Stimulated activated CD8-positive, alpha-beta memory T cell treated with anti-CD3 and anti-CD28 coated beads, Interleukin-15, amount 100 ng/mL, for 48 hours (primary cell): ENCODE measurements at regions not wholly inside any gene's neighbourhood (a gene's known extent, or its start where the extent isn't known, plus 50 kb on each side); places are given as distances from the start of the nearest gene placed in this dataset.

Experiments
- DNase-seq, 2 donors: peaks; one replicate each; pipeline ENCODE4 v3.0.0-alpha.2; 2020; ENCODE audit warnings: low read depth in 2 of 2

- DNase-seq = no peak
Measured at GRCh38 chrX:45747905-45748304, 547.2 kb upstream of the DIPK2B start.

DNA sequence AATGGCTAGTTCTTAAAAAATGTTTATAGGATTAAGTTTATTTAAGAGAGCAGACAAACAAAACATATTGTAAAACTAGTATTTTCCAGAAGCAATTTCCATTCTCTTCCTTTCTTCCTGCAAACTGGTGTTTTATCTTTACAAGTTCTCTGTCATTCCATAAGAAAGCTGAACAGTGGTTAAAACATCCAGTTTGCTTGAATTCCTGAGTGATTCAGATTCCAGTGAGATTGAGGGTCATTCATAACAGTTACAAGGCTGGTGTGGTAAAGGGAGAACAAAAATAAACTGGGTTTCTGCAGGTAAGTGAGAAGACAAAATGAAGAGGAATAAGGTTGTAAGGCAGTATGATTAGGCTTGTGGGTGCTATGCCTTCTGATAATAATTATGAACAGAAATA lies 544.8 kb upstream of the DIPK2B start:
- no peak for DNase-seq

GRCh38 chrX:45743906-45744625 lies 543.4 kb upstream of the DIPK2B start:
- DNase-seq = no peak

GRCh38 chrX:45743081-45743533 lies 542.4 kb upstream of the DIPK2B start:
- no peak for DNase-seq

DNA sequence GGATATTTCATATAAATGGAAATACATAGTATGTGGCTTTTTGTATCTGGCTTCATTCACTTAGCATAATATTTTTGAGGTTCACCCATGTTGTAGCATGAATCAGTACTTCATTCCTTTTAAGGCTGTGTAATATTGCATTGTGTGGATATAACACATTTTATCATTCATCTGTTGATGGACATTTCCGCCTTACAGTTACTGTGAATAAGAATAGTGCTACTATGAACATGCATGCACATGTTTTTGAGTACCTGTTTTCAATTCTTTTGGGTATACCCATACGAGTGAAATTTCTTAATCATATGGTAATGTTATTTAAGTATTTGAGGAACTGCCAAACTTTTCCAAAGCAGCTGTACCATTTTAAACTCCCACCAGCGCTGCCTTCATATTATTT lies 539.6 kb upstream of the DIPK2B start:
- DNase-seq = no peak

DNA sequence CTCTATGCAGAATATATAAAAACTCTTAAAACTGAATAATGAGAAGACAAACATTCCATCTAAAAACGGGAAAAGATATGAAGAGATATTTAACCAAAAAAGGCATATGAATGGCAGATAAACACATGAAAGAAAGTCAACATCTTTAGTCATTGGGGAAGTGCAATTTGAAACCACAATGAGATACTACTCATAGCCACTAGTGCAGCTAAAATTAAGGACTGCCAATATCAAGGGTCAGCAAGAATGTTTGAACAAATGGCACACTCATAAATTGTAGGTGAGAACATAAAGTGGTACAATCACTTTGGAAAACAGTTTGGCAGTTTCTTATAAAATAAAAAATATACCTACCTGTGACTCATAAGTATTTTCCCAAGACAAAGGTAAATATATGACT lies 534.9 kb upstream of the DIPK2B start:
- no peak for DNase-seq

- no peak for DNase-seq
Measured at GRCh38 chrX:45731448-45731847, 530.8 kb upstream of the DIPK2B start.

- DNase-seq = no peak
Measured at GRCh38 chrX:45727761-45728160, 527.1 kb upstream of the DIPK2B start.

- DNase-seq = no peak
Measured at GRCh38 chrX:45722471-45722870, 521.8 kb upstream of the DIPK2B start.

DNA sequence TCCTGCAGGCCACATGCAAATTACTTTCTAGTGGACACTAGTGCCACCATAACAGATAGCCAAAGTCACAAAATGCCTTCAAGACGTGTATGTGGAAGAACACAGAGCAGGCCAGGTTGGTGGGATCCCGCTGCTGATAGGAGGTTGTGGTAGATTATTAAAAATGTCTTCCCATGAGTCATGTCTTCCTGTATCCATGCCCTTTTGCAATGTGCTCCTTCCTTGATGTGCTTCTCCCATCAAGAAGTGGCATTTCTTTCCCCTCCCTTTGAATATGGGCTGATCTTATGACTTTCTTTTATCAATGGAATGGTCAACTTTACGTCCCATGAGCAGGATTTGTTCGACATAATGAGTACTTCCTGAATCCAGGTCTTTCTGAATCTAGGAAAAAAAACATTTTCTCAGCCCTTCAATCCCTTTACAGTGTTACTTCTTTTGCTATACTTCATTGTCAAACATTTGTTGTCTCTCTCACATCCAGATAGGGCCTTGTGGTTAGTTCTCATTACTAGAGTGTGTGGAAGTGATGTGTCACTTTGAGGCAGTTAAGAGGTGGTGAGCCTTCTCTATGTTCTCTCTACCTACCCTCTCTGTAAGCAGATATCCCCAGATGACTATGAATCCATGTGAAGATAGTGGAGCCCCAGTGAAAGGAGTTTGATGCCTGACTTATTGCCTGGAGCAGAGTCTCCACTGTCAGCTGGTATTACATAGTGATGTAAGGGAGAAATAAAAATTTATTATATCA lies 519.2 kb upstream of the DIPK2B start:
- DNase-seq = no peak

DNA sequence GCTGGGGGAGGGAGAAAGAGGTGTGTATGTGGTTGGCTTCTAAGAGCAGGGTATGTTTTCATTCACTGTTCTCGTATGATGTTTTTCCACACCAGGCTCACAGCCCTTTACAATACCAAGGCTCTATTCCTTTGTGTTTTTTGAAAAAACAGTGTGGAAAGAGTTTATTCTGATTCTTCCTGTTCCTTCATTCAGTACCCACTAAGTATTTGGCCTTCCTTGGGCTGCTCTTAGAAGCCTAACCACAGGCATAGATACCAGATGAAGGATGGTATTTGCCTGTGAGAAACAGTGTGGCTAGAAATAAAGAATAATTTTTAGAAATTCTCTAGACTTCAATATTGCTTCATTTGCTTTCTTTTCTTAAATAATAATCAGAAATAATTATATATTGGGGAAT lies 518.0 kb upstream of the DIPK2B start:
- no peak for DNase-seq

- DNase-seq = no peak
Measured at GRCh38 chrX:45716750-45717149, 516.1 kb upstream of the DIPK2B start.

GRCh38 chrX:45715748-45716147 lies 515.1 kb upstream of the DIPK2B start:
- DNase-seq = no peak

GRCh38 chrX:45714866-45715265 lies 514.2 kb upstream of the DIPK2B start:
- DNase-seq = peak; percentile 4 to 9

- no peak for DNase-seq
Measured at GRCh38 chrX:45712067-45712466, 511.4 kb upstream of the DIPK2B start.

GRCh38 chrX:45711231-45711630 lies 510.6 kb upstream of the DIPK2B start:
- no peak for DNase-seq

GRCh38 chrX:45710081-45710801 lies 509.6 kb upstream of the DIPK2B start:
- peak; percentile 55 to 56 for DNase-seq

GRCh38 chrX:45709381-45709780 lies 508.7 kb upstream of the DIPK2B start:
- no peak for DNase-seq

DNA sequence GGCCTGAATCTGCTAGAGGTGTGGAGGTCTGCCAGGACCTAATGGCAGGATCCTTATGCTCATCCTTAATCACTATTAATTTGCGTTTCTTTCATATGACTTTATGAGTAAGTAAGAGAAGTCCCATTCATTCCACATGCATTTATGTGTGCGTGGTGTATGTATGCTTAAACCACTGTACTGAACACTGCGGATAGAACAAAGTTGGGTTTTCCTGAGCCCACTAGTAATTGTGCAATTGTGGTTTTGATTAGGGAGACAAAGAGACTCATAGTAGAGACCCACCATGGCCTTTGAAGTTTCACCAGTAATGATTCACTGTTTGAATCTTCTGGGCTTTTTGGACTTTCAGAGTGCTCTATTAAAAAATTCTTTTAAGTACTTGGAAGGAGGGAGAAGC lies 498.5 kb upstream of the DIPK2B start:
- DNase-seq = no peak

DNA sequence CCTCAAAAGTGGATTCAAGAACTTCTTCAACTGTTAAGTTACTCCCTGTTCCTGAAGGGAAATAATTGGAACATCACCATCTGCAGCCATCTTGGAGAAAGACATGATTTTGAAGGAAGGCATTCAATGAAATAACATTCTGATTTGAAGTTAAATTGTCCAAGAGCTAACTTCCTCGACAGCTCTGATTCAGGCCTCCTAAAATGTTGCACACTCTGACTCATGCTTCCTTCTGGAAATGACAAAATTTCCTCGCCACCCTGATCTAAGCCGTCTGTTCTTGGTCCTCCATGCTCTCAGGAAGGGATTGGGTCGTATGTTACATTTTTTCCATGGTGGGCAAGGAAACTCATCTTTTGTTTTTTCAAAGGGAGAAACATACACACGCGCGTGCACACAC lies 496.9 kb upstream of the DIPK2B start:
- DNase-seq = no peak

GRCh38 chrX:45696736-45697135 lies 496.1 kb upstream of the DIPK2B start:
- DNase-seq = no peak

- no peak for DNase-seq
Measured at GRCh38 chrX:45689971-45690370, 489.3 kb upstream of the DIPK2B start.

- DNase-seq = no peak
Measured at GRCh38 chrX:45683914-45684313, 483.2 kb upstream of the DIPK2B start.
